HFFc6 (cell line): ENCODE measurements at regions not wholly inside any gene's neighbourhood (a gene's known extent, or its start where the extent isn't known, plus 50 kb on each side); places are given as distances from the start of the nearest gene placed in this dataset.

Experiments used
- DNase-seq: peaks from one replicate; pipeline ENCODE4 v3.0.0-alpha.2; 2018
- H3K27ac Mint-ChIP-seq: 2 replicates; pipeline ENCODE4 v1.8.0; 2020; ENCODE audit warnings: mild to moderate bottlenecking, mixed read lengths
- H3K27me3 Mint-ChIP-seq: 2 replicates; pipeline ENCODE4 v1.8.0; 2021; ENCODE audit warnings: mild to moderate bottlenecking, moderate library complexity, mixed read lengths; ENCODE audit not compliant: insufficient read depth
- H3K36me3 Mint-ChIP-seq: 2 replicates; pipeline ENCODE4 v1.8.0; 2021; ENCODE audit warnings: low read depth, mixed read lengths
- H3K4me1 Mint-ChIP-seq: 2 replicates; pipeline ENCODE4 v1.8.0; 2020; ENCODE audit warnings: low read depth, mixed read lengths
- H3K4me3 Mint-ChIP-seq: 2 replicates; pipeline ENCODE4 v1.8.0; 2020; ENCODE audit warnings: mild to moderate bottlenecking, moderate library complexity, mixed read lengths
- H3K9me3 Mint-ChIP-seq: 2 replicates; pipeline ENCODE4 v1.8.0; 2020; ENCODE audit warnings: mild to moderate bottlenecking, mixed read lengths
- TF ChIP-seq, protein P1 (sequence below): fragments of 200-600 bp; sonication (generic); IDR thresholded peaks from 2 replicates; pipeline ENCODE4 v1.5.0; 2021; ENCODE audit warnings: antibody characterized with exemption, mild to moderate bottlenecking

DNA sequence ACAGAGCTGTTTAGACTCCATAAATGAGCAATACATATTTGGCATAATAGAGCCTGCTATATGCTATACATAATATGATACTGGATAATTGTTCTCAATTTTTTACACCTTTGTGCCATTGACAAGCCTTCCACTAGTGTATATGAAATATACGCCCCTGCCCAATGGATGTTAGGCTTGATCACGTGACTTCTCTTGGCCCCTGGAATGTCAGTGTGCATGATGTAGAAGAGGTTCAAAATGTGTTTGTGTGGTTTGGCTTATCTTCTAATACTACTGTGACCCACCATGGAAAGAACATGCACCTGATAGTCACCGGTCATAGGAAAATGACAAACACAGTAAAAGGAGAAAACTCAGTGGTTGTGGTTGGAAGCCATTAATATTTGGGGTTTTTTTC is 479.4 kb downstream of the PCDH20 start:
- Mint-ChIP-seq H3K27me3 (no peaks in the 10 kb centered on the region), H3K9me3 (peaks cover 13% of the 10 kb centered on the region), H3K36me3 (no peaks in the 10 kb centered on the region), H3K4me1 (no peaks in the 10 kb centered on the region), H3K27ac (no peak overlapping the region), H3K4me3 (no peak overlapping the region)
- no peak for DNase-seq
- TF ChIP-seq, protein P1, sequence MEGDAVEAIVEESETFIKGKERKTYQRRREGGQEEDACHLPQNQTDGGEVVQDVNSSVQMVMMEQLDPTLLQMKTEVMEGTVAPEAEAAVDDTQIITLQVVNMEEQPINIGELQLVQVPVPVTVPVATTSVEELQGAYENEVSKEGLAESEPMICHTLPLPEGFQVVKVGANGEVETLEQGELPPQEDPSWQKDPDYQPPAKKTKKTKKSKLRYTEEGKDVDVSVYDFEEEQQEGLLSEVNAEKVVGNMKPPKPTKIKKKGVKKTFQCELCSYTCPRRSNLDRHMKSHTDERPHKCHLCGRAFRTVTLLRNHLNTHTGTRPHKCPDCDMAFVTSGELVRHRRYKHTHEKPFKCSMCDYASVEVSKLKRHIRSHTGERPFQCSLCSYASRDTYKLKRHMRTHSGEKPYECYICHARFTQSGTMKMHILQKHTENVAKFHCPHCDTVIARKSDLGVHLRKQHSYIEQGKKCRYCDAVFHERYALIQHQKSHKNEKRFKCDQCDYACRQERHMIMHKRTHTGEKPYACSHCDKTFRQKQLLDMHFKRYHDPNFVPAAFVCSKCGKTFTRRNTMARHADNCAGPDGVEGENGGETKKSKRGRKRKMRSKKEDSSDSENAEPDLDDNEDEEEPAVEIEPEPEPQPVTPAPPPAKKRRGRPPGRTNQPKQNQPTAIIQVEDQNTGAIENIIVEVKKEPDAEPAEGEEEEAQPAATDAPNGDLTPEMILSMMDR, result no peak

DNA sequence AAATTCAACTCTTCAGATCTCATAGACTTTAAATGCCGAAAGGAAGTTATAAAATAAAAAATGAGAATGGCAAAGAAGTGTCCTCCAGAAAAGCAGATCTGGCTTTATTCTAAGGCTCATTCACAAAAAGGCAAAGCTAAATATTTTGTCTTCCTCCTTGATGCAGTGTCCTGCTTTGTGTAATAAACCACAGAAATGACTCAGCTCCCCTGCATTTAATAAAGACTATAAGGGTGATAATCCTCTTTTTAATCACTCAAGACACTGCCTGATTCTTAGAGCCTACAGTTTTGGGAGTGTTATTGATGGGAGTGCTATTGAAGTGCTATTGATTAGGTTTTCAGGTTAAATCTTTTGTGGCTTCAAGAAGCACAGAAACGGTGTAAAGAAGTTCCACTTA is 482.0 kb downstream of the PCDH20 start:
- no peak overlapping the region for H3K4me3 Mint-ChIP-seq
- TF ChIP-seq, protein P1, result no peak
- DNase-seq, result no peak

DNA sequence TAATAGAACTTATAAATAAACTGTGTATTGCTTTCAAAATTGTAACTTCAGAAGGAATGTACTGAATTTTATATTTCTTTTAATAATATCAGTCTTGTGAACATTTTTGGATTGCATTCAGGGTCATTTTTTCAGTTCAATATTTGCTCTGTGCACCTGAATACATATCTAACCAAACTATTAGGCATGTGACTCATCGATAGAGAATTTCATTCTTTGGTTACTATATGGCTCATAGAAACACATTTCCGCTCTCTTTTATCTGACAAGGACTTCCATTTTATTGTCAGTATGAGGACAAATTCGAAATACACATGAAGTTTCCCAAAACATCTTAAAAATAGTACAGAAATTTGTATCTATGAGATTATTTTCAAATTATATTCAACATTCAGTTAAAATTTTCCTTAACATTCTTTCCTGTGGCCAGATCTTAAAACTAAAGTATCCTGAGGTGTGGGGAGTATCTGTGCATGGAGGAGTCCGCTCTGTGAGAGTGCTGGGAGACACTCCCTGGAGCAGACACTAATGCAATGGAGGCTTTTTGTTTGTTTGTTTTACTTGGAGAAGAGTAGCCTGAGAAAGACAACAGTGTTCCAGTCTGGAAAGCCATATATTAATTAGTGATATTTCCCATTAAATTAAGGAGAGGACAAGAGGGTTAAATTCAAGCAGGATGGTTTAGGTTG is 483.6 kb downstream of the PCDH20 start:
- H3K4me1 Mint-ChIP-seq, result no peaks in the 10 kb centered on the region
- no peak for DNase-seq
- H3K36me3 Mint-ChIP-seq, result no peaks in the 10 kb centered on the region
- no peak overlapping the region for H3K27ac Mint-ChIP-seq
- TF ChIP-seq, protein P1, result no peak
- H3K4me3 Mint-ChIP-seq, result no peak overlapping the region
- H3K27me3 Mint-ChIP-seq, result no peaks in the 10 kb centered on the region
- H3K9me3 Mint-ChIP-seq, result peaks cover 4% of the 10 kb centered on the region

More for the DNA sequence above, 482.0 kb downstream of the PCDH20 start:
- H3K27ac Mint-ChIP-seq, result no peak overlapping the region
- H3K9me3 Mint-ChIP-seq, result no peaks in the 10 kb centered on the region; the same call in 1 of the 2 replicates
- no peaks in the 10 kb centered on the region for H3K27me3 Mint-ChIP-seq
- no peaks in the 10 kb centered on the region for H3K36me3 Mint-ChIP-seq
- no peaks in the 10 kb centered on the region for H3K4me1 Mint-ChIP-seq

- no peak overlapping the region for H3K27ac Mint-ChIP-seq
- no peak overlapping the region for H3K4me3 Mint-ChIP-seq
- no peaks in the 10 kb centered on the region for H3K4me1 Mint-ChIP-seq
- no peaks in the 10 kb centered on the region for H3K36me3 Mint-ChIP-seq
- no peak for DNase-seq
- no peaks in the 10 kb centered on the region for H3K27me3 Mint-ChIP-seq
- TF ChIP-seq, protein P1, result no peak
- H3K9me3 Mint-ChIP-seq, result peaks cover 4% of the 10 kb centered on the region
Measured at GRCh38 chr13:60925686-60926085, 490.0 kb downstream of the PCDH20 start.

- no peak for DNase-seq
- Mint-ChIP-seq H3K4me1 (no peaks in the 10 kb centered on the region), H3K27me3 (no peaks in the 10 kb centered on the region), H3K9me3 (peaks cover 4% of the 10 kb centered on the region), H3K36me3 (no peaks in the 10 kb centered on the region), H3K4me3 (no peak overlapping the region), H3K27ac (no peak overlapping the region)
- TF ChIP-seq, protein P1, result no peak
Measured at GRCh38 chr13:60924856-60925255, 490.8 kb downstream of the PCDH20 start.
